HUES48 (cell line): ENCODE measurements at regions not wholly inside any gene's neighbourhood (a gene's known extent, or its start where the extent isn't known, plus 50 kb on each side); places are given as distances from the start of the nearest gene placed in this dataset.
A peak's percentile ranks its signal among the peaks of the same experiment; 100 is the strongest.
"Not testable (repeated sequence)": the region's sequence is repeated elsewhere in the genome, so short reads cannot be mapped to it uniquely, and the experiment has no call there.

Experiments used
- H3K27ac ChIP-seq: one replicate; pipeline ENCODE4 v1.7.0; 2013; ENCODE audit warnings: low read depth, low read length, inconsistent platforms
- H3K27me3 ChIP-seq: 2 replicates; pipeline ENCODE4 v1.6.1; 2013; ENCODE audit warnings: mild to moderate bottlenecking, low read length; ENCODE audit not compliant: control insufficient read depth, insufficient read depth
- H3K36me3 ChIP-seq: 2 replicates; pipeline ENCODE4 v1.6.1; 2013; ENCODE audit warnings: low read length; ENCODE audit not compliant: control insufficient read depth, insufficient read depth
- H3K4me1 ChIP-seq: 2 replicates; pipeline ENCODE4 v1.6.1; 2013; ENCODE audit warnings: mild to moderate bottlenecking, low read length; ENCODE audit not compliant: control insufficient read depth, insufficient read depth
- H3K4me3 ChIP-seq: 2 replicates; pipeline ENCODE4 v1.5.1; 2013; ENCODE audit warnings: mild to moderate bottlenecking, low read depth, low read length
- H3K9ac ChIP-seq: 2 replicates; pipeline ENCODE4 v1.6.1; 2013; ENCODE audit warnings: mild to moderate bottlenecking, low read depth, low read length, moderate library complexity
- H3K9me3 ChIP-seq: 2 replicates; pipeline ENCODE4 v1.6.1; 2013; ENCODE audit warnings: low read length; ENCODE audit not compliant: control insufficient read depth, insufficient read depth

- H3K4me1 ChIP-seq, H3K27me3 ChIP-seq, H3K36me3 ChIP-seq, H3K4me3 ChIP-seq, H3K9ac ChIP-seq, H3K9me3 ChIP-seq, H3K27ac ChIP-seq: not testable (repeated sequence)
Observed at GRCh38 chr3:177891569-177891968, 644.7 kb upstream of the KCNMB2 start.

- no peaks in the 10 kb centered on the region for H3K9me3 ChIP-seq
- no peaks in the 10 kb centered on the region for H3K4me1 ChIP-seq
- no peak overlapping the region for H3K9ac ChIP-seq
- H3K27me3 ChIP-seq: no peaks in the 10 kb centered on the region
- H3K4me3 ChIP-seq: no peak overlapping the region
- H3K36me3 ChIP-seq: no peaks in the 10 kb centered on the region
- no peak overlapping the region for H3K27ac ChIP-seq
Observed at GRCh38 chr3:177893331-177893730, 642.9 kb upstream of the KCNMB2 start.

DNA sequence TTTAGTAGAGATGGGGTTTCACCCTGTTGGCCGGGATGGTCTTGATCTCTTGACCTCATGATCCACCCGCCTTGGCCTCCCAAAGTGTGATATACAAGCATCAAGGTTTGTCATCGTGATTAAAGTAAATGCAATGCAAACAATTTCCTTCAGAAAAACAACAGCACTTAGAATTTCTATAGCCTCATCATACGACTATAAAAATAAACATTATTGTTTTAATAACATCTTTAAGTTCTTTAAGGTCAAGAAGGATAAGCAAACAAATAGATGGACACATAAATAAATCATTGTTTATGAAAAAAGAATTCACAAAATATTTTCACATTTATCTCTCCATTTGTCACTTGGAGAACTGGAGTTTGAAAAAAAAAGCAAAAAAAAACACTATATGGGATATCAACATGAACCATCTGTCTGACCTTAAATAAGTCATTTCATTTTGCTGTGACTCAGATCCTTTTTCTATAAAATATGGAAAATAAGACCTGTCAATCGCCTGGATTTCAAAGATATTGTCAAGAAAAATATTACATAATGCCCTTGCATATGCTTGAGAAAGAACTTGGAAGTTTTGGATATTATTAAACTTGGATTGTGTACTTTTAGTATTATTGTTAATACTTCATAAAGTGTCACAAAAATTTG, 642.0 kb upstream of the KCNMB2 start:
- Histone ChIP-seq H3K27me3 (no peaks in the 10 kb centered on the region), H3K9ac (no peak overlapping the region), H3K36me3 (no peaks in the 10 kb centered on the region), H3K9me3 (peaks cover 7% of the 10 kb centered on the region), H3K4me1 (no peaks in the 10 kb centered on the region), H3K27ac (no peak overlapping the region), H3K4me3 (no peak overlapping the region)

DNA sequence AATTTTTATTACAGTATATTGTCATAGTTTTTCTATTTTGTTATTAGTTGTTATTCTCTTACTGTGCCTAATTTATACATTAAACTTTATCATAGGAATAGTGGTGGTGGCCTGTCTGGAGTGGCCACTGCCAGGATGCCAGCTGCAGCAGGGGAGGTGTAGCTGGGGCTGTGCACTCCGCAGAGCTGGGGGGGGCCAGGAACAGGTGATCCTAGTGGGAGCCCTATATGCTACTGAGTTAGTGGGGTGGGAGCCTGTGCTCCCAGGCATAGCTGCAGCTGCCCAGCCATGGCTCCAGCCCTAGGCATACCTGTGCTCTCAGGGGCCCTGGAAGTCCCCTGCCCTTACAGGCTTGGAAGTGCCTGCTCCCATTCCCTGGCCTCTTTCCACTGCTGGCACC, 638.1 kb upstream of the KCNMB2 start:
- peaks cover 19% of the 10 kb centered on the region for H3K9me3 ChIP-seq

DNA sequence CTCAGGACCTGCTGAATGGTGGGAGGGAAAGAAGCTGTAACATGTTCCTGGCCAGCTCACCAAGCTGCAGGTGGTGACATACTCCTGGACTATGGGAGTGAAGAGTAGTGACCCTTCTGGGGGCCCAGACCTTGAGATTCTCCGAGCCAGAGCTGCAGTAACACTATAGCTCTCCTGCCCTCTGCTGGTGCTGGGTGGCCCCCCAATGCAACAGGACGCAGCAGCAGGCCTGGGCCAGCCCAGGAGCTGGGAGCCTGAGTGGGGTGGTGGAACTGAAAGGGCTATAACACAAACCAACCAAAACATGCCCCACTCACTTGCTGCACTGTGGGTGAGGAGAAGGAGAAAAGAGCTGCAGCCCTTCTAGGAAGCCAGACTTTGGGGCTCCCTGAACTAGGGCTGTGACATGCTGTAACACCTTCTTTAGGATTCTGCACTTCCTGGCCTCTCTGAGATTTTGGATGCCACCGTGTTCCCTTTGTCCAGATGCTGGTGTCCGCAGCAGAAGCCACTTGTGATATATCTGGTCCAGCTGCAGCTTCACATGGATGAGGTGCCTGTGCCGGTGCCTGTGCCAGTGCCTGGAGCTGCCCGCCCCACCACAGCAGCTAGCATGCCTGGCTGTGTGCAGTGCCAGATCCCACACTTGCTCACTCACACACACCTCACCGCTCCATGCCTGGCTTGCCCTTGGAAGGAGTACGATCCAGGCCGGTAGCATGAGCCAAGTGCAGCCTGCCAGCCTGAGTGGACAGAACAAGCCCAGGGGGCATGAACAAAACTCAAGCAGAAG, 636.8 kb upstream of the KCNMB2 start:
- Histone ChIP-seq H3K4me3 (no peak overlapping the region), H3K9me3 (peaks cover 19% of the 10 kb centered on the region)

More for the DNA sequence above, 638.1 kb upstream of the KCNMB2 start:
- H3K36me3 ChIP-seq: no peaks in the 10 kb centered on the region
- no peak overlapping the region for H3K9ac ChIP-seq
- H3K27ac ChIP-seq: no peak overlapping the region
- H3K4me3 ChIP-seq: no peak overlapping the region
- no peaks in the 10 kb centered on the region for H3K4me1 ChIP-seq
- no peaks in the 10 kb centered on the region for H3K27me3 ChIP-seq

GRCh38 chr3:177902876-177903275, 633.4 kb upstream of the KCNMB2 start:
- H3K4me1 ChIP-seq: peaks cover 10% of the 10 kb centered on the region; the same call in 1 of the 2 replicates
- H3K9me3 ChIP-seq: peaks cover 19% of the 10 kb centered on the region
- H3K36me3 ChIP-seq: no peaks in the 10 kb centered on the region
- no peak overlapping the region for H3K27ac ChIP-seq
- no peak overlapping the region for H3K4me3 ChIP-seq
- no peaks in the 10 kb centered on the region for H3K27me3 ChIP-seq
- H3K9ac ChIP-seq: no peak overlapping the region

More for the DNA sequence above, 636.8 kb upstream of the KCNMB2 start:
- Histone ChIP-seq H3K36me3 (no peaks in the 10 kb centered on the region), H3K4me1 (no peaks in the 10 kb centered on the region), H3K27ac (no peak overlapping the region), H3K9ac (no peak overlapping the region), H3K27me3 (no peaks in the 10 kb centered on the region)

- Histone ChIP-seq H3K27me3 (no peaks in the 10 kb centered on the region), H3K4me1 (peaks cover 10% of the 10 kb centered on the region; the same call in 1 of the 2 replicates), H3K36me3 (no peaks in the 10 kb centered on the region), H3K9me3 (peaks cover 8% of the 10 kb centered on the region; the same call in 1 of the 2 replicates), H3K9ac (no peak overlapping the region), H3K4me3 (no peak overlapping the region), H3K27ac (no peak overlapping the region)
Observed at GRCh38 chr3:177904621-177905020, 631.6 kb upstream of the KCNMB2 start.

GRCh38 chr3:177905173-177906125, 630.8 kb upstream of the KCNMB2 start:
- peaks cover 10% of the 10 kb centered on the region; the same call in 1 of the 2 replicates for H3K4me1 ChIP-seq
- H3K36me3 ChIP-seq: no peaks in the 10 kb centered on the region
- H3K4me3 ChIP-seq: no peak overlapping the region
- 0 out of 2 replicates have a peak, but pooled peaks cover 1% of the 10 kb centered on the region for H3K9me3 ChIP-seq
- H3K27ac ChIP-seq: peak overlapping the region; percentile 18
- no peaks in the 10 kb centered on the region for H3K27me3 ChIP-seq
- no peak overlapping the region for H3K9ac ChIP-seq

GRCh38 chr3:177906126-177906511, 630.1 kb upstream of the KCNMB2 start:
- no peak overlapping the region for H3K9ac ChIP-seq
- no peaks in the 10 kb centered on the region for H3K9me3 ChIP-seq
- H3K4me3 ChIP-seq: no peak overlapping the region
- no peaks in the 10 kb centered on the region for H3K36me3 ChIP-seq
- peaks cover 10% of the 10 kb centered on the region; the same call in 1 of the 2 replicates for H3K4me1 ChIP-seq
- peak overlapping the region; percentile 18 for H3K27ac ChIP-seq
- H3K27me3 ChIP-seq: no peaks in the 10 kb centered on the region

GRCh38 chr3:177906578-177907229, 629.5 kb upstream of the KCNMB2 start:
- Histone ChIP-seq H3K36me3 (no peaks in the 10 kb centered on the region), H3K9me3 (no peaks in the 10 kb centered on the region), H3K9ac (no peak overlapping the region), H3K27ac (no peak overlapping the region), H3K4me3 (no peak overlapping the region; the same call in 1 of the 2 replicates), H3K27me3 (no peaks in the 10 kb centered on the region), H3K4me1 (peaks cover 10% of the 10 kb centered on the region; the same call in 1 of the 2 replicates)
